ENCODE measurements at regions not wholly inside any gene's neighbourhood (a gene's known extent, or its start where the extent isn't known, plus 50 kb on each side); places are given as distances from the start of the nearest gene placed in this dataset.

GRCh38 chr13:81224209-81224833, 883.4 kb upstream of the SPRY2 start:
- POLR2A ChIA-PET: no interaction called here

GRCh38 chr13:81223778-81224177, 882.9 kb upstream of the SPRY2 start:
- Histone ChIP-seq H3K36me3 (ENCODE audit: control insufficient read depth in 2 of 2, extremely low read depth in 1 of 2, insufficient read depth in 1 of 2, low read length in 1 of 2) (no peaks in the 10 kb centered on the region), H3K27ac (ENCODE audit: low read length) (no peak overlapping the region), H3K4me3 (ENCODE audit: control insufficient read depth in 1 of 2, extremely low read depth in 1 of 2, low read length in 1 of 2) (no peak overlapping the region), H3K9me3 (no peaks in the 10 kb centered on the region), H3K4me1 (ENCODE audit: control insufficient read depth in 1 of 2, extremely low read depth in 1 of 2, insufficient read depth in 2 of 2, low read length in 2 of 2) (no peaks in the 10 kb centered on the region), H3K27me3 (replicated peaks in 1 of 2; ENCODE audit: control insufficient read depth in 2 of 2, extremely low read depth in 1 of 2, insufficient read depth in 2 of 2, low read length in 1 of 2) (no peaks in the 10 kb centered on the region)
- WGBS (ENCODE audit: insufficient coverage): no CpG with 5 or more reads among the region's 6 CpGs
- Mint-ChIP-seq H3K4me1 (no peaks in the 10 kb centered on the region), H3K36me3 (no peaks in the 10 kb centered on the region), H3K4me3 (no peak overlapping the region), H3K27ac (no peak overlapping the region), H3K9me3 (peaks cover 5 to 18% (median 8%) of the 10 kb centered on the region in 3 donors), H3K27me3 (no peaks in the 10 kb centered on the region)
- POLR2A ChIA-PET: no interaction called here
- CTCF ChIA-PET: no interaction called here
- no peak for ATAC-seq (replicated peaks in 1 of 4)
- no peak for DNase-seq

More at GRCh38 chr13:81224209-81224833, 883.4 kb upstream of the SPRY2 start:
- ATAC-seq (replicated peaks in 1 of 4): no peak
- Histone ChIP-seq H3K27ac (ENCODE audit: low read length) (no peak overlapping the region), H3K9me3 (no peaks in the 10 kb centered on the region), H3K27me3 (replicated peaks in 1 of 2; ENCODE audit: control insufficient read depth in 2 of 2, extremely low read depth in 1 of 2, insufficient read depth in 2 of 2, low read length in 1 of 2) (no peaks in the 10 kb centered on the region), H3K4me1 (ENCODE audit: control insufficient read depth in 1 of 2, extremely low read depth in 1 of 2, insufficient read depth in 2 of 2, low read length in 2 of 2) (no peaks in the 10 kb centered on the region), H3K36me3 (ENCODE audit: control insufficient read depth in 2 of 2, extremely low read depth in 1 of 2, insufficient read depth in 1 of 2, low read length in 1 of 2) (no peaks in the 10 kb centered on the region), H3K4me3 (ENCODE audit: control insufficient read depth in 1 of 2, extremely low read depth in 1 of 2, low read length in 1 of 2) (no peak overlapping the region)
- no peak overlapping the region for H3K4me3 Mint-ChIP-seq
- H3K36me3 Mint-ChIP-seq: no peaks in the 10 kb centered on the region
- no peaks in the 10 kb centered on the region for H3K4me1 Mint-ChIP-seq
- H3K9me3 Mint-ChIP-seq: peaks cover 5 to 18% (median 8%) of the 10 kb centered on the region in 3 donors
- no peak for DNase-seq
- no peak overlapping the region for H3K27ac Mint-ChIP-seq
- CTCF ChIA-PET: no interaction called here
- 100% methylated on average over 2 of the region's 7 CpGs for WGBS (ENCODE audit: insufficient coverage)
- H3K27me3 Mint-ChIP-seq: no peaks in the 10 kb centered on the region

GRCh38 chr13:81211713-81212112, 870.8 kb upstream of the SPRY2 start:
- Mint-ChIP-seq H3K36me3 (no peaks in the 10 kb centered on the region), H3K4me1 (no peaks in the 10 kb centered on the region), H3K4me3 (no peak overlapping the region), H3K27me3 (no peaks in the 10 kb centered on the region), H3K27ac (no peak overlapping the region), H3K9me3 (peaks cover 5 to 14% (median 7%) of the 10 kb centered on the region in 3 donors)
- POLR2A ChIA-PET: no interaction called here
- 60% methylated on average over 1 of the region's 2 CpGs for WGBS (ENCODE audit: insufficient coverage)
- no peak overlapping the region for H3K4me3 ChIP-seq (ENCODE audit: control insufficient read depth in 1 of 2, extremely low read depth in 1 of 2, low read length in 1 of 2)
- CTCF ChIA-PET: no interaction called here
- H3K27me3 ChIP-seq (replicated peaks in 1 of 2; ENCODE audit: control insufficient read depth in 2 of 2, extremely low read depth in 1 of 2, insufficient read depth in 2 of 2, low read length in 1 of 2): no peaks in the 10 kb centered on the region
- no peaks in the 10 kb centered on the region for H3K9me3 ChIP-seq
- no peaks in the 10 kb centered on the region for H3K36me3 ChIP-seq (ENCODE audit: control insufficient read depth in 2 of 2, extremely low read depth in 1 of 2, insufficient read depth in 1 of 2, low read length in 1 of 2)
- ATAC-seq (replicated peaks in 1 of 4) (no peak), DNase-seq (no peak)
- no peaks in the 10 kb centered on the region for H3K4me1 ChIP-seq (ENCODE audit: control insufficient read depth in 1 of 2, extremely low read depth in 1 of 2, insufficient read depth in 2 of 2, low read length in 2 of 2)
- H3K27ac ChIP-seq (ENCODE audit: low read length): no peak overlapping the region

- CTCF ChIA-PET: interaction anchor here in 1 of 2 donors (0.7 kb wide), 1 partner anchor 166 kb away, joined by 3 read pairs; no protein-coding TSS in a partner anchor
These were observed 866.7 kb upstream of the SPRY2 start for GRCh38 chr13:81207636-81208035.

GRCh38 chr13:81207231-81207630, 866.3 kb upstream of the SPRY2 start:
- POLR2A ChIA-PET: no interaction called here

More at GRCh38 chr13:81207636-81208035, 866.7 kb upstream of the SPRY2 start:
- Mint-ChIP-seq H3K9me3 (peaks cover 0 to 11% (median 7%) of the 10 kb centered on the region in 3 donors), H3K27ac (no peak overlapping the region), H3K27me3 (no peaks in the 10 kb centered on the region), H3K4me3 (no peak overlapping the region), H3K4me1 (no peaks in the 10 kb centered on the region), H3K36me3 (no peaks in the 10 kb centered on the region)
- Histone ChIP-seq H3K4me1 (ENCODE audit: control insufficient read depth in 1 of 2, extremely low read depth in 1 of 2, insufficient read depth in 2 of 2, low read length in 2 of 2) (no peaks in the 10 kb centered on the region), H3K4me3 (ENCODE audit: control insufficient read depth in 1 of 2, extremely low read depth in 1 of 2, low read length in 1 of 2) (no peak overlapping the region), H3K27ac (ENCODE audit: low read length) (no peak overlapping the region), H3K36me3 (ENCODE audit: control insufficient read depth in 2 of 2, extremely low read depth in 1 of 2, insufficient read depth in 1 of 2, low read length in 1 of 2) (no peaks in the 10 kb centered on the region), H3K27me3 (replicated peaks in 1 of 2; ENCODE audit: control insufficient read depth in 2 of 2, extremely low read depth in 1 of 2, insufficient read depth in 2 of 2, low read length in 1 of 2) (no peaks in the 10 kb centered on the region), H3K9me3 (no peaks in the 10 kb centered on the region)
- DNase-seq (no peak), ATAC-seq (replicated peaks in 1 of 4) (no peak)
- no CpG with 5 or more reads among the region's 3 CpGs for WGBS (ENCODE audit: insufficient coverage)
- POLR2A ChIA-PET: no interaction called here

GRCh38 chr13:81203783-81204182, 862.9 kb upstream of the SPRY2 start:
- ChIA-PET POLR2A (no interaction called here), CTCF (no interaction called here)
- no peaks in the 10 kb centered on the region for H3K27me3 ChIP-seq (replicated peaks in 1 of 2; ENCODE audit: control insufficient read depth in 2 of 2, extremely low read depth in 1 of 2, insufficient read depth in 2 of 2, low read length in 1 of 2)
- H3K27me3 Mint-ChIP-seq: no peaks in the 10 kb centered on the region
- H3K4me1 Mint-ChIP-seq: no peaks in the 10 kb centered on the region
- peaks cover 4 to 15% (median 11%) of the 10 kb centered on the region in 3 donors for H3K9me3 Mint-ChIP-seq
- H3K27ac ChIP-seq (ENCODE audit: low read length): no peak overlapping the region
- no peaks in the 10 kb centered on the region for H3K36me3 Mint-ChIP-seq
- DNase-seq: no peak
- WGBS (ENCODE audit: insufficient coverage): no CpG with 5 or more reads among the region's 1 CpG
- no peak overlapping the region for H3K27ac Mint-ChIP-seq
- no peak for ATAC-seq (replicated peaks in 1 of 4)
- H3K4me3 ChIP-seq (ENCODE audit: control insufficient read depth in 1 of 2, extremely low read depth in 1 of 2, low read length in 1 of 2): no peak overlapping the region
- H3K4me1 ChIP-seq (ENCODE audit: control insufficient read depth in 1 of 2, extremely low read depth in 1 of 2, insufficient read depth in 2 of 2, low read length in 2 of 2): no peaks in the 10 kb centered on the region
- no peaks in the 10 kb centered on the region for H3K9me3 ChIP-seq
- no peak overlapping the region for H3K4me3 Mint-ChIP-seq
- no peaks in the 10 kb centered on the region for H3K36me3 ChIP-seq (ENCODE audit: control insufficient read depth in 2 of 2, extremely low read depth in 1 of 2, insufficient read depth in 1 of 2, low read length in 1 of 2)

More at GRCh38 chr13:81207231-81207630, 866.3 kb upstream of the SPRY2 start:
- DNase-seq (no peak), ATAC-seq (replicated peaks in 1 of 4) (no peak)
- H3K27ac ChIP-seq (ENCODE audit: low read length): no peak overlapping the region
- Mint-ChIP-seq H3K27ac (no peak overlapping the region), H3K4me3 (no peak overlapping the region), H3K27me3 (no peaks in the 10 kb centered on the region), H3K36me3 (no peaks in the 10 kb centered on the region), H3K9me3 (peaks cover 0 to 11% (median 8%) of the 10 kb centered on the region in 3 donors), H3K4me1 (no peaks in the 10 kb centered on the region)
- H3K27me3 ChIP-seq (replicated peaks in 1 of 2; ENCODE audit: control insufficient read depth in 2 of 2, extremely low read depth in 1 of 2, insufficient read depth in 2 of 2, low read length in 1 of 2): no peaks in the 10 kb centered on the region
- no peaks in the 10 kb centered on the region for H3K36me3 ChIP-seq (ENCODE audit: control insufficient read depth in 2 of 2, extremely low read depth in 1 of 2, insufficient read depth in 1 of 2, low read length in 1 of 2)
- H3K4me3 ChIP-seq (ENCODE audit: control insufficient read depth in 1 of 2, extremely low read depth in 1 of 2, low read length in 1 of 2): no peak overlapping the region
- H3K9me3 ChIP-seq: no peaks in the 10 kb centered on the region
- no peaks in the 10 kb centered on the region for H3K4me1 ChIP-seq (ENCODE audit: control insufficient read depth in 1 of 2, extremely low read depth in 1 of 2, insufficient read depth in 2 of 2, low read length in 2 of 2)
- CTCF ChIA-PET: interaction anchor here in 1 of 2 donors (0.7 kb wide), 1 partner anchor 166 kb away, joined by 3 read pairs; no protein-coding TSS in a partner anchor

- no peaks in the 10 kb centered on the region for H3K4me1 ChIP-seq (ENCODE audit: control insufficient read depth in 1 of 2, extremely low read depth in 1 of 2, insufficient read depth in 2 of 2, low read length in 2 of 2)
- no peaks in the 10 kb centered on the region for H3K36me3 ChIP-seq (ENCODE audit: control insufficient read depth in 2 of 2, extremely low read depth in 1 of 2, insufficient read depth in 1 of 2, low read length in 1 of 2)
- no peaks in the 10 kb centered on the region for H3K27me3 ChIP-seq (replicated peaks in 1 of 2; ENCODE audit: control insufficient read depth in 2 of 2, extremely low read depth in 1 of 2, insufficient read depth in 2 of 2, low read length in 1 of 2)
- no CpG with 5 or more reads among the region's 4 CpGs for WGBS (ENCODE audit: insufficient coverage)
- ChIA-PET POLR2A (no interaction called here), CTCF (no interaction called here)
- no peaks in the 10 kb centered on the region for H3K36me3 Mint-ChIP-seq
- no peak overlapping the region for H3K27ac Mint-ChIP-seq
- H3K4me3 ChIP-seq (ENCODE audit: control insufficient read depth in 1 of 2, extremely low read depth in 1 of 2, low read length in 1 of 2): no peak overlapping the region
- no peak for ATAC-seq (replicated peaks in 1 of 4)
- peaks cover 10 to 12% (median 11%) of the 10 kb centered on the region in 3 donors for H3K9me3 Mint-ChIP-seq
- H3K27me3 Mint-ChIP-seq: no peaks in the 10 kb centered on the region
- no peaks in the 10 kb centered on the region for H3K4me1 Mint-ChIP-seq
- H3K4me3 Mint-ChIP-seq: no peak overlapping the region
- DNase-seq: no peak
- no peak overlapping the region for H3K27ac ChIP-seq (ENCODE audit: low read length)
- H3K9me3 ChIP-seq: no peaks in the 10 kb centered on the region
These were observed 859.0 kb upstream of the SPRY2 start for GRCh38 chr13:81199956-81200355.
